ENCODE measurements at regions not wholly inside any gene's neighbourhood (a gene's known extent, or its start where the extent isn't known, plus 50 kb on each side); places are given as distances from the start of the nearest gene placed in this dataset.
"Not testable (repeated sequence)": the region's sequence is repeated elsewhere in the genome, so short reads cannot be mapped to it uniquely, and the experiment has no call there.

DNA sequence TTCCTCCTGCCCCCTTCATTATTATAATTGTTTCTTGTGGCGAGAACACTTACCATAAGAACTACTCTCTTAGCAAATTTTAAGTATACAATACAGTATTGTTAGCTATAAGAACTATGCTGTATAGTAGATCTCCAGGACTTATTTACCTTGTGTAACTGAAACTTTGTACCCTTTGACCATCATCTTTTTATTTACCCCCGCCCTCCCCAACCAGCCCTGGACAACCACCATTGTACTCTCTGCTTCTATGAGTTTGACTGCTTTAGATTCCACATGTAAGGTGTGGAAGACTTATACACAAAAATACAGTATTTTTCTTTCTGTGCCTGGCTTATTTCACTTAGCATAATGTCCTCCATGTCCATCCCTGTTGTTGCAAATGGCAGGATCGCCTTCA lies 161.1 kb downstream of the PHF8 start:
- DNase-seq: no peak

DNA sequence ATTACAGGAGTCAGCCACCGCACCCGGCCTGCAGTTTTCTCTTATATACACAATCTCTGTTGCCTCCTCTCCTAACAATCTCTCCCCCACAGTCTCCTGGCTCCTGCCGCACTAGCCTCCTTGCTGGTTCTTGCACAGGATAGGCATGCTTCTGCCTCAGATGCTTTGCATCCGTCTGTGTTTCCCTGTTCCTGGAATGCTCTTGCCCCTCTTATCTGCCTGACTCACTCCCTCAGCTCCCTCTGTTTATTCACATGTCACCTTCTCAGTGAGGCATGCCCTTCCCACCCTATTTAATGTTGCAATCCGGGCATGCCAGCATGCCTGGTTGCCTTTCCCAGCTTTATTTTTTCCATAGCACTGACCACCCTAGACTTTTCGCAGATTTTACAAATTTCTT lies 161.9 kb downstream of the PHF8 start:
- peak; percentile 79 for DNase-seq

DNA sequence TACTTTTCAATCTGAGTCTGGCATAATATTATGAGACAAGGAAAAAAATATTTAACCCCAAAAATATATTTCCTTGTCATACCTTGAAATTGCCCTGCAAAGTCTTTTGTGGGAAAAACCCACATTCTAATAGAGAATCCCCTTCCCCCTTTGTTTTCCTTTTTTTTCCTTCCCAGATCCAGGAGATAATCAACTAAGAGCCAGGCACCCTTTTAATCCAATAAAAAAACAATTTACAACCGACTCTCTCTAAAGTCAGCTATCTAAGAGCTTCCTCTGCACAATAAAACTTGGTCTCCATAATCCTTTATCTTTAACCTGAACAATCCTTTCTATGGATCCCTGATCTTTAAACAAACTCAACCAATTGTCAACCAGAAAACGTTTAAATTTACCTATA lies 163.5 kb downstream of the PHF8 start:
- not testable (repeated sequence) for DNase-seq

DNA sequence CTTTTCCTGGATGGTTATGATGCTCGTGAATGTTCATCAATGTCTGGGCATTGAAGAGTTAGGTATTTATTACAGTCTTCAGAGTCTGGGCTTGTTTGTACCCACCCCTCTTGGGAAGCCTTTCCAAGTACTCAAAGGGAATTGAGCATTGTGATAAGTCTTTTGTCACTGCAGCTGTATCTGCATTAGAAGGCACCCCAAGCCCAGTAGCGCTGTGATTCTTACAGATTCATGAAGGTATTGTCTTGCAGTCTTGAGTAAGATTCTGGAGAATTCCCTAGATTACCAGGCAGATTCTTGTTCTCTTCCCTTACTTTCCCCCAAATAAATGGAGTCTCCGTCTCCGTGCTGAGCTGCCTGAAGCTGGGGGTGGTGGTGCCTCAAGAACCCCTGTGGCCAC lies 173.4 kb upstream of the HUWE1 start:
- DNase-seq: no peak

DNA sequence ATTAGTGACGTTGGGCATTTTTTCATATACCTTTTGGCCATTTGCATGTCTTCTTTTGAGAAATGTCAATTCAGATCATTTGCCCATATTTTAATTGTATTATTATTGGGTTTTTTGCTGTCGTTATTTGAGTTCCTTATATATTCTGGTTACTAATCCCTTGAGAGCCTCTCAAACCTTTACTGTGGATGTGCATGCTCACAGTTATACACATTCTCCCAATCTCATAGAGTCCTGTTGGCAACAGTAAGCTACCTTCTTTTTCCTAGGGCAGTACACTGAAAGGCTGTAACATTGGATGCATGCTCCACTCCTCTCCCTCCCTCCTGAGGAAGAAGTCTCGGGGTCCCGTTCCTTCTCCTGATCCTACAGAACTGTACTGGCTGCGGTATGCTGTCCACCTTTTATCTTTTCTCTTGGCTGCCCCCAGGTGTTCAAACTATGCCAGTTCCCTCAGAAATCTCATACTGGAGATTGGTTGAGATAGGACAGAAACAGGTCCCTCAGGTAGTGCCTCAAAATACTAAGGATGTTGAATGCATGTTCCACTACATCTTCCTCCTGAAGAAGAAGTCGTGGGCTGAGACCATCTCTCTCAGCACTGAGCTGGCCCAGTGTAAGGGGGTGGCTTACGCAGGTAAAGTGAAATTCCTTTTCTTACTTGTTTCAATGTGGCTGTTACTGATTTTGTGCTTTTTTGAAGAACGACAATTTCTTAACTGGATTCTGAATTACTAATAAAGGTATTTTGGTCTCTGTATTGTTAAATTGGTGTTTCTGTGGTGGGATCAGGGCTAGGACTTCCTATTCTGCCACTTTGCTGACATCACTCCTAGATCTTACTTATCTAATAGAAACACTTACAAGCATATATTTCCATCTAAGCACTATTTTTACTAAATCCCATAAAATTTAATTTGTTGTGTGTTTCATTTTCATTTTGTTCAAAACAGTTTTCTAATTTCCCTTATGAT lies 145.4 kb upstream of the HUWE1 start:
- peak; percentile 17 for DNase-seq

DNA sequence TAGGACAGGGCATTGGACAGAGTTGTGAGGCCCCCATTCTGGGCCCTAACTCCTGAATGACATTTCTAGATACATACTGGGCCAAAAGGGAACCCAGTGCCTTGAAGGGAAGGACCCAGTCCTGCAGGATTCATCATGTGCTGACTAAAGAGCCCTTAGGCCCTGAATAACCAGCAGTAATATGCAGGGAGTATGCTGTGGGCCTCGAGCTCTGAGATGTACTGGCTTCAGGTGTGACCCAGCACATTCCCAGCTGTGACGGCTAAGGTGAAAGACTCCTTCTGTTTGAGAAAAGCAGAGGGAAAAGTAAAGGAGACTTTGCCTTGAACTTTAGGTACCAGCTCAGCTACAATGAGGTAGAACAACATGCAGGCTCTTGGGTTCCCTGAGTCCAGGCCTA lies 138.2 kb upstream of the HUWE1 start:
- no peak for DNase-seq

DNA sequence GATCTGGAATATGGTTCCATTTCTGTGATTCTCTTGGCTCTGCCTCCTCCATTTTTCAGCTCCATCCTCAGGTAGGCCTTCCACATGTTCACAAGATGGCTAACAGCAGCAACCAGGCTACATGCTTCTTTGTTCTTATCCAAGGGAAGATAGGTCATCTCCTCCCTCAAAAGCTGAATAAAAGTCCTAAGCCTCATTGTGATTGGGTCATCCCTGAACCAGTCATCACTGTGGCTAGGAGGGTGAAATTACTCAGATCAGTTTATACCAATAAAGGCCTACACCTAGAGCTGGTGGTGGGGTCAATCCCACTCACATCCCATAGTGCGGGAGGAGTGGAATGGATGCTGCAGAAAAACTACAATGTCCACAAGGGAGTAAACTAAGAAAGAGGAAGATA lies 131.6 kb upstream of the HUWE1 start:
- DNase-seq: not testable (repeated sequence)

DNA sequence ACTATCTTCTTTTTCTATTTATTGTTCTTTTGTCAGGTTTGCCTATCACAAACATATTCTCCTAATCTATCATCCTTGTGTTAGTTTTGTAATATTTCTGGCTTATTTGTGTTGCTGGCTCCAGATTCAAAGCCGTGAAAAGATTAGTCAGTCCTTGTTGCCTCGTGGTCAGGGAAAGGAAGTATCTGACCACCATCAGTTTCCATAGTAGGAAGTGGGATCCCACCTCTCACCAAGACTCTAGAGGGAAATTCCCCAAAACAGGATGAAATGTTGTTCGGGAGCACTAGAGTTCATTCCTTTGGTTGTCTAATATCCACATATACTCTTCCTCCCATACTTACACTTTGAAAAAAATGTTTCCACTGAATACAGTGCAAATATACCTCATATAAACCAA lies 131.0 kb upstream of the HUWE1 start:
- no peak for DNase-seq

DNA sequence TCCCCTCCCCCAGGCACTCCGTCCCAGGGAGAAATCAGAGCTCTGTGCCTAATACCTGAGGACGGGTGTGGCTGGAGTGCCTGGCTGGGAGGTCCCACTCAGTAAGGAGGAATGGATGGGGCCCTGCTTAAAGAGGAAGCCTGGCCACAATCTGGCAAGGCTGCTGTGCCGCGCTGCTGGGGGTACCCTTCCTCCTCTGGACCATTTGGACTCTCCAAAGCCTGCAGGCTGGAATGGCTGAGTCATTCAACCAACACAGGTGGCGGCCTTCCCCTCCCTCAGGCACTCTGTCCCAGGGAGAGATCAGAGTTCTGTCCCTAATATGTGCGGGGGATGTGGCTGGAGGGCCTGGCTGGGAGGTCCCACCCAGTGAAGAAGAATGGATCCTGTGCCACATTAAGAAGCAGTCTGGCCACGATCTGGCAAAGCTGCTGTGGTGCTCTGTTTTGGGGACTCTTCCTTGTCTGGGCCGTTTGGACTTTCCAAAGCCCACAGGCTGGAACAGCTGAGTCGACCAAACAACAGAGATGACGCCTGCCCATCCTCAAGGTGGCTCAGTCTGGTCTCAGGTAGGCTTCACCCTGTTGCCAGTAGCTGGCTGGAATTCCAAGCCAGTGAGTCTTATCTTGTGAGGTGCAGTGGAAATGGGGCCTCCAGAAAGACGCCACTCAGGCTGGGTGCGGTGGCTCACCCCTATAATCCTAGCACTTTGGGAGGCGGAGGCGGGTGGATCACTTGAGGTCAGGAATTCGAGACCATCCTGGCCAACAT lies 127.3 kb upstream of the HUWE1 start:
- no peak for DNase-seq

DNA sequence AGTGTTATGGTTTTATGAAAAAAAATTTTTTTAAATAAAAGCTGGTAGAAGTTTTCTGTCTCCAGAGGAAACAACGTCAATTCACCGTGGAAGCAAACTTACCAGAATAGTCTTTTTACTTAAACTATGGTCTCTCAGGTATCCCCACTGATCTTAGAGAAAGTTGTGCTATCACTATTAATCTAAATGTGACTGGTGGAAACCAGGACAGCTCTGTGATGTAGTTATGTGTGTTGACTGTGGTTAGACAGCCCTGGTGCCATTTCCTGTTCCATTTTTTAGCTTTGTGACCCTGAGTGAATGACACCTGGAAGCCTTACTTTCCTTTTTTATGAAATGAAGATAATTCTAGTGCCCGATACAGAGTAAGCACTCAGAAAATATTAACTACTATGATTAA lies 111.8 kb upstream of the HUWE1 start:
- no peak for DNase-seq

DNA sequence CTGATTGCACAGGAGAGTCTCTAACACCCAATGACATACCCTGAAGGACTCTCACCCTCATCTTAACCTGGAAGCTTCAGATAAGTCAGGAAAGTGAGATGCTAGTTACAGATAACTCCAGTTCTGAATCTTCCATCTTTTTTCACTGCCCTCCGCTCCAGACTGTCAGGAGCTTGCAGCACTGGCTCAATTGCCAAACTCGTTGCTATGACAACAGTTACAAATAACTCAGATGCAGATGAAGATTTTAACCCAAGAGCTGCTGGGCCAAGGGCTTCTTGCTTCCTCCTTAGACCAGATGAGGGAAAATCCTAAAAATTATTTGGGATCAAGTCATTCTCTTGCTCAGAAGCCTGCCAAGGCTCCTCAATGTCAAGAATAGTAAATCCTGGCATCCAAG lies 109.1 kb upstream of the HUWE1 start:
- no peak for DNase-seq

DNA sequence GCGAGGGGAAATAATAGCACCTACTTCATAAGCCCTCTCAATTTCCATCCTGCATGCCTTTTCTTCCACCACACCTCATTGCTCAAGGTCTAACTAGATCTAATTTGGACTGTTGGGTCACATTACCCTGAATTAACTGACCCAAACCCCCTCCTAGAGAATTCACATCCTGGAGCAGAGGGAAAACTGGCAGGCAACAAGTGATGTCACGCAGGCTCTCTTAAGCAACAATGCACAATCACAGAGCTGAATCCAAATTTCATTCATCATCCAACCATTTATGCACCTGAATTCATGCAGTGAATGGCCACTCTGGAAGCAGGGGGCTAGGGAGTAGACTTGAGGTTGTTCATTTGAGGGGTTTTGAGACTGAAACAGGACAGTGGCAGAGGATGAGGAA lies 107.7 kb upstream of the HUWE1 start:
- DNase-seq: no peak

DNA sequence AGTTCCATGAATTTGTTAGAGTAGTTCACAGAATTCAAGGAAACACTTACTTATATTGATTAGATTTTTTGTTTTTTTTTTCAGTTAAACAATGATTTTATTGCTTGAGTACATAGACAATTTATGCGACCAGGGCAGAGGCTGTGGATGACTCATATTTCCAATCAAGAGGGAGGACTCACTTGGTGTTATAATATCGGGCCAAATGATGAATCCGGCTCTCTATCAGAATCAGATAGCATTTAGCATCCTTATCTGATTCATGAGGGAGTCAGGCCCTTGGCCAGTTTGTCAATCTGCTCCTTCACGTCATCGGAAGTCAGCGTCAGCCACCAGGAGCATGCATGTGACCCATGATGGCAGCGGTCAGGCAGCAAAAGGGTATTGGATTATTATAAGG lies 82.3 kb upstream of the HUWE1 start:
- DNase-seq: no peak

DNA sequence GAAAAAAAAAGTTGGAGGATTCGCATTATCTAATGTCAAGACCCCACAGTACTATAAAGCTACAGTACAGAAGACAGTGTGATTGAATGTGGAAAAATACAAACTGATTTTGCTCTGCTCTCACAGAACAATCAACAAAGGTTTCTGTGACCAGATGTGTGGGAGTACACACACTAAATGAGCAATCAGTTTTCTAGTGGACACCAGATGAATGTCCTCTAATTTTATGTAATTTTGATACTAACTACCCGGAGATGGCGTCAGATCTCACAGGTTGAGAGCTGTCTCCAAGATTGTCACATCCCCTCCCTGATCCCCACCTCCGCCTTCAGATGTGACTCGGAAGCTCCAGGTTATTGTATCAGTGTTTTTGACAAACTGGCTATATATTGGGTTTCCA lies 81.9 kb upstream of the HUWE1 start:
- DNase-seq: no peak

DNA sequence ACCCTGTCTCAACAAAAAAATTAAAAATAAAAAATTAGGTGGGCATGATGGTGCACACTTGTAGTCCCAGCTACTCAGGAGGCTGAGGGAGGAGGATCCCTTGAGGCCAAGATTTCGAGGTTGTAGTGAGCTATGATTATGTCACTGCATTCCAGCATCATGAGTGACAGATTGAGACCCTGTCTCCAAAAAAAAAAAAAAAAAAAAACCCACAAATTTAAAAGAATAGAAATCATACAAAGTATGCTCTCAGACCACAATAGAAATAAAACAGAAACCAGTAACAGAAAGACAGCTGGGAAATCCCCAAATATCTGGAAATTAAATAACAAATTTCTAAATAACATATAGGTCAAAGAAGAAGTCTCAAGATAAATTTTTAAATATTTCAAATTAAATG lies 81.0 kb upstream of the HUWE1 start:
- DNase-seq: no peak

DNA sequence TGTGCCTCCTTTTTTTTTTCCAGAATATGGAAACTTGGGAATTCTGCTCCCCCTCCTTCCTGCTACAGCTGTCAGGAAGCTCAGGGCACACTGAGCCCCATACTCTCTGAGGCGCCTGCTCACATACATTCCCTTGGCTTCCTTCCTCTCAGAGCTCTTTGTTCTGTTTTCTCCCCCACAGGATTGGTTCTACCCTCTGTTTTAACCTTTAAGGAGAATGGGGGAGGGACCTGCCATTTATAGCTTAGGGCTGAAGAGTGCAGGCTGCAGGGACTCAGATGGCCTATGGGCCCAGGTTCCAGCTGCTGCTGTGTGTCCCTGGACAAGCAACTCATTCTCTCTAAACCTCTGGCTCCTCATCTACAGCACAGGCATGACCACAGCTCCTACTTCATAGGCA lies 70.7 kb upstream of the HUWE1 start:
- not testable (repeated sequence) for DNase-seq

DNA sequence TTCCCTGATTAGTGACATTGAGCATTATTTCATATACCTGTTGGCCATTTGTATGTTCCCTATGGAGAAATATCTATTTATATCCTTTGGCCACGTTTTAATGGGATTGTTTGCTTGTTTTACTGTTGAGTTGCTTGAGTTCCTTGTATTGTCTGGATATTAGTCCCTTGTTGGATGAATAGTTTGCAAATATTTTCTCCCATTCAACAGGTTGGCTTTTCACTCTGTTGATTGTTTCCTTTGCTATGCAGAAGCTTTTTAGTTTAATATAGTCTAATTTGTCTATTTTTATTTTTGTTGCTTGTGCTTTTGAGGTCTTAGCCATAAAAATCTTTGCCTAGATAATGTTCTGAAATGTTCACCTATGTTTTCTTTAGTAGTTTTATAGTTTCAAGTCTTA lies 60.2 kb upstream of the HUWE1 start:
- no peak for DNase-seq

DNA sequence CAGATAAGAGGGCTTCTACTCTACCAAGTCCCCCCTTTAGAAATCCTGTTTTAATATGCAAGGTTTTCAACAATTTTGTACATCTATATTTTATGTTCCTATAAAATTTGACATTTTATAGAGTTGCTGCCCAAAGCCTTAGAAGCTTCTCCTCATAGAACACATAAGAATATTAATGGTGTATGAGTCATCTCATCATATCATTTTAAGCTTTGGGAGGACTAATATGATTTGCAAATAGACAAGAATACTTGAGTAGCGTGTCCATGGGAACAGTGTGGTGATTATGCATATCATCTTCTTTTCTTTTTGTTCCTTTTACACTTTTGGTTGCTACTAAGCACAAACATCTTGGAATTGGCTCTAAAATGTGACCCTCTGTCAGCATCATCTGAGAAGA lies 56.7 kb upstream of the HUWE1 start:
- no peak for DNase-seq

DNA sequence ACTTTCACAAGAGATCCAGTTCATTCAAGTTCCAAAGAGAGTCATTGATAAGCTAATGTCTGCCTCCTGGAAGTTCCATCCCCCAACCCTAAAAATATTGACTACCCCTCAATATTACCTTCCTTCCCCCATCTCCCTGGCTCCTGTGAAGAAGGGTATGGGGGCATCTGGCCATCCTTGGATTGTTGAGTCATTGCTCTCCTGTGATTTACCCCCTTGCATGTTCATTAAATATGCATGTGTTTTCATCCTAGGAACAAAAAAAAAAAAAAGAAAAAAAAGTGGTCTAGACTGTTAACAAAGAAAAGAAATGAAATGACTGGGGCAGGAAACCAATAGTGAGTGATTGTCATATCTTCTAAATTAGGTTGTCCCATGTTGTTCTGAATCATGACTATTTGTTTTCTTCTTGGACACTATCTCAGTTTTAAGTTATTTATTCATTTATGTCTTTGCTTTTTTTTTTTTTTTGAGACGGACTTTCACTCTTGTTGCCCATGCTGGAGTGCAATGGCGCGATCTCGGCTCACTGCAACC lies 51.9 kb upstream of the HUWE1 start:
- no peak for DNase-seq
